Hepatic stellate cell (primary cell): ENCODE measurements at regions not wholly inside any gene's neighbourhood (a gene's known extent, or its start where the extent isn't known, plus 50 kb on each side); places are given as distances from the start of the nearest gene placed in this dataset.

Experiments
- DNase-seq: peaks from one replicate; pipeline ENCODE4 v3.0.0; 2011; ENCODE audit warnings: low spot score

- no peak for DNase-seq
These were observed 214.2 kb downstream of the SOCS6 start for GRCh38 chr18:70503060-70503459.

DNA sequence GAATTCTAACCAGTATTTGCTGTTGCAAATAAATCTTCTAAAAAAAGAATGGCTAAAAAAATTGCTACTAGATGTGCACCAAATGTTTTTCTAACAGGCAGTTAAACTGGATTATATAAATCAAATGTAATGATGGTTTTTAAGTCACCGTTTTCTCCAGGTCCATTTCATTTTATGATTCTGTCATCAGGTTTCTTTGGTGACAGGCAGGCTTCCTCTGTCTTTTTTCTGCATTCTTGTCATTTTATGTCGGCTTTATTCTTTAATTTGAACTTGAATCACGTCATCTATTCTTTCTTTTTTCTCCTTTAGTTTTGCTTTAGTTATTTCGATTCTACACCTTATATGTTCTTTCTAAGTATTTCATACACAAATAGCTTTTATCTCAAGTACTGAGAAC lies 212.5 kb downstream of the SOCS6 start:
- DNase-seq: no peak

DNA sequence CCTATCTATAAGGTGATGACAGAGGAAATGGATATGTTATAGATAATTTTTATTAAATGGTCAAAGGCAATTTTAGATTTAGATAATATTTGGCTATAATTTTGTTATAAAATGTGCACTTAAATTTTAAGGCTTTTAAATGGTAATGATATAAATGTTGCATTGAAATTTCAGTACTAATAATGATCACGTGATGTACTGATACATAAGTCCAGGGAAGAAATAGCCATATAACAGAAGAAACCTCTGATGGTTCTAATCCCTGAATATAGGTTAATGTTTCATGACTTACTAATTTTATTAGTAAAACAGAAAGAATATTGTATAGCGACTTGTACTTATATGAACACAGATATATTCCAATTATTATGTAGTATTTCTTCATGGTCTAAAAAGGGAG lies 211.9 kb downstream of the SOCS6 start:
- DNase-seq: no peak

DNA sequence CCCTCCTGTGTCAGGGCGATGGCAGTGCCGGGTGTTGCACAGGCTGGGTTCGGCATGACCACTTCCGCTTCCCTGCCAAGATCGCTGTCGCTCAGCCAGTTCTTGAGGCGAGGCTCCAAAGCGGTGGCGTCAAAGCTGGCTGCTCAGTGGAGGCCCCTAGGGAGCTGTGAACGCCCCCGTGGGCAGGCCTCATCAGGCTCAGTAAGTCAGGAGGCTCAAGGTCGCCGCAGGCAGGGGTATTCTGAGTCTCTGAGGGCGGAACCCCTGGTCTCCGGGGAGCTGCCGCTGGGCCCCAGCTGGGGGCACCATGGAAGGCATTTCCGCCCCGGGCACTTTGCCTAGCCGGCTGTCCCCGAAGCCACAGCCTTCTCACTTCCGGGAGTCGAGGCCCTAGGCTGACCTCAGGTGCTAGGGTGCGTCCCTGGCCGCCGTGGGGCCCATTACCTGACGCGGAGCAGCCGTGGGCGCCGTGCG lies 210.4 kb downstream of the SOCS6 start:
- no peak for DNase-seq

GRCh38 chr18:70496353-70497294 lies 207.8 kb downstream of the SOCS6 start:
- no peak for DNase-seq

- no peak for DNase-seq
These were observed 205.7 kb downstream of the SOCS6 start for GRCh38 chr18:70494524-70494923.

GRCh38 chr18:70493461-70493860 lies 204.6 kb downstream of the SOCS6 start:
- DNase-seq: no peak

- DNase-seq: peak; percentile 25
These were observed 203.0 kb downstream of the SOCS6 start for GRCh38 chr18:70491734-70492348.

DNA sequence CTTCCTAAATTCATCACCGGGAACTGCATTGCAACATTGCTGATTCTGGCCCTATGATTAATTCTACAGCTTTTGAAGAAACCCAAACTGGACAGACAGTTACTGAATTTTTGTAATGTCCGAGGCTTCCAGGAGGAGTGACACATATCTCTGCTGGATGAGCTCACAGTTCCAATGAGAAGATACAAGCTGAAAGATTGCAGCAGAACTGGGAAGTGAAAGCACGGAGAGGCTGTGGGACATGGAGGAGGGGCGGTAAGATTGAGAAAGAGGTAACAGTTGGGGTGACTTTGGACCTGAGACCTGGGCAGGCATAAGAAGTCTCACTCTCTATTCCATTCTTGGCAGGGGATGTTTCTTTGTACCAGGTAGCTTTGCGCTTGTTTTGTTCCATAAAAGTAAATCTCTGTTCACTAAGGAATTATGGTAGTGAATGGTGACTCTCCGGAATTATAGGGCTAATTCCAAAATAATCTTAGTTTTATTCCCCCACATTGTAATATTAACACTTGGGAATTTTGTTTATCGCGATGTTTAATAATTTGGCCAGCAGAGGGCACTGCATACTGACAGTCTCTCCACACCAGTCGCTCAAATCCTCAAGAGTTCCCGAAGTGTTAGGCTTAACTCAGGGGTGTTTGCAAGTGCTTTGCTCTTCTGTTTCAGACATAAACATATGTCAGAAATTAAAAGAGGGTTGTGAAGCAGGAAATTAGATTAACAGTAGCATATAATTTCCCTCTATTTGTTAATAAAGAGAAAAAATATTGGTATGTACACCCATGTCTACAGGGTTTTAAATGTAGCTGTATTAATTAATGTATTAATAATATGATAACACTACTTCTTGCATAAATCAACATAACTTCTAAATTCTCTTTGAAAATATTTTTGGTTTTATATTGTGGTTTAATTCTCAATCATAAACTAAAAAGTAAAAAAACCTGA lies 201.4 kb downstream of the SOCS6 start:
- DNase-seq: peak; percentile 40

GRCh38 chr18:70489571-70489970 lies 200.7 kb downstream of the SOCS6 start:
- no peak for DNase-seq

GRCh38 chr18:70469916-70470315 lies 181.1 kb downstream of the SOCS6 start:
- DNase-seq: no peak

- DNase-seq: no peak
These were observed 180.2 kb downstream of the SOCS6 start for GRCh38 chr18:70468861-70469547.

- peak; percentile 64 for DNase-seq
These were observed 175.7 kb downstream of the SOCS6 start for GRCh38 chr18:70464343-70465114.

DNA sequence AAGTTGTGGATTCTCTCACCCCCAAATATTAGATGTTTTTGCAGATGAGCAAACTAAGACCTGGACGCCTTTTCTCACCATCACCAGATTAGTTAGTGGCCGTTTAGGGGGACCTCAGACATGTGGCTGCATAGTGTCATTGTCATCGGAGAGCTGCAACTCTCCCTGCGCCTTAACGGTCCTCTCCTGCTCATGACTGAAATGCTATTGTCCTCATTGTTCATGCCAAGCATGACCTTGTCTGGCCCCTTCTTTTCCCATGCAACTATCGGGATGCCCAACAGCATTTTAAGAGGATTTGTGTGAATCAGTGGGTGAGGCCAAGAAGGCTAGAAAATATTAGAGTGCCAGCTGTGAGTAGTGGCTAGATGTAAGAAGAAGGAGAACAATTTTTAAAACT lies 174.2 kb downstream of the SOCS6 start:
- DNase-seq: no peak

GRCh38 chr18:70462078-70462439 lies 173.2 kb downstream of the SOCS6 start:
- DNase-seq: no peak

DNA sequence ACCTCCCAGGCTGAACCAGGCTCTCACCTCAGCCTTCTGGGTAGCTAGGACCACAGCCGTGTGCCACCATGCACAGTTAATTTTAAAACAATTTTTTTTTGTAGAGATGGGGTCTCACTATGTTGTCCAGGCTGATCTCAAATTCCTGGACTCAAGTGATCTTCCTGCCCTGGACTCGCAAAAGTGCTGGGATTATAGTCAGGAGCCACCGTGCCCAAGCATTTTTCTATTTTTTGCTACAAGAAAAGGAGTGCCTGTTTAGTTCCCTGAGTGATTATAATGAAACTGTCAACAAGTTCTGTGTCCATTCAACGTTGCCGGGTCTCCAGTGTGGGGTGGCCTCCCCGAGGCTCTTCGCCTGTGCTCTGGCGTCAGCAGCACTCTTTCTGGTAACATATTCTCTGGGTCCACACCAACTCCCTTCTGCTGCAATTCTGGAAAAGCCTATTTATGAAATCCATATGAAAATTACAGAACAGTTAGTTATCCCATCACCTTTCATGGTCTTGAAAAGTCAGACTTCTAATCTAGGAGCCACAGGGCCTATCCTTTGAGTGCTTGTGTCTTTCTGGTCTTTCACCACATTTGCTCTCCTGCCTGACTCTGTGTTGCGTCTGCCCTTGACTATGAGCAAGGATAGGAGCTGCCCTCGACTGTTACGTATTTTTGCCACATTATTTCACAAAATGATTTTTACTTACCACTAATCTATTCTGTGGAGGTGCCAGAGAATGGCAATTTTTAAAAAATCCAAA lies 172.7 kb downstream of the SOCS6 start:
- no peak for DNase-seq

DNA sequence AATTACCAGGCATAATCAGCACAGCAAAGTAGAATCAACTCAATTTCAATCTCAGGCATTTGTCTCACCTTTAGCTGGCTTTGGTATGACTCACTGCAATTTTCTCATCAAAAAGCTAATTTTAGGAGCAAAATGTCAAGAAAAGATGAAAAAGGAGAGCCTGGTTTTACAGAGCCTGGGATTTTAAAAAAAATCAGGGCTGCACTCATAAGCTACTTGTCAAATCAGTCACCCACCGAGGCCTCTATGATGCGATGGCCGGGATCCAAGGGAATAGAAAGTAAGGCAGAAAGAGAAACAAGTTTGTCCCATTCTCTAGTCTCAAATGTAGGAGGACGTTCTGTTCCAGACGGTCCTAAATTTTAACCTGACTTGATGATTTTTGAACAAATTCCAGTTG lies 170.9 kb downstream of the SOCS6 start:
- DNase-seq: no peak

DNA sequence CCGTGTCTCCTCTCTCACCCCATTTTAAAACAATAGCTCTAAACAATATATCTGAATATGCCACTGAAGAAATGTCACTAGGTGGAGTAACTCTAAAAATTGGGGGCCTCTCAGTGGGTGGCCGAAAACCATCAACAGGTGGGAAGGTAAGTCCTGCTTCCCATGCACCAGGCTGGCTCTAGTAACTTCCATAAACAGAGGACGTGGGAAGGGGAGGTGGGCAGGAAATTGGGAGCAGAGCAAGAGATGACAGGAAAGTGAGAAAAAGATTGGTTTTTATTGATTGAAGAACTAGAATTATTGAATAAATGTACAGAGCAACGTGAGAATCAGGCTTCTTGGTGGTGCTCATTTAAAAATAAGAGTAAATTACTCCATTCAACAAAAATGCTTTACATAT lies 170.4 kb downstream of the SOCS6 start:
- no peak for DNase-seq

GRCh38 chr18:70457788-70458187 lies 168.9 kb downstream of the SOCS6 start:
- DNase-seq: no peak

- DNase-seq: no peak
These were observed 168.4 kb downstream of the SOCS6 start for GRCh38 chr18:70457223-70457622.
